Jurkat, Clone E6-1 (cell line): ENCODE measurements at regions not wholly inside any gene's neighbourhood (a gene's known extent, or its start where the extent isn't known, plus 50 kb on each side); places are given as distances from the start of the nearest gene placed in this dataset.
"Not testable (repeated sequence)": the region's sequence is repeated elsewhere in the genome, so short reads cannot be mapped to it uniquely, and the experiment has no call there.

Source experiments
- DNase-seq: peaks from one replicate; pipeline ENCODE4 v3.0.0-alpha.2; 2011; ENCODE audit warnings: low read depth, low spot score
- H3K4me3 ChIP-seq: 2 replicates; pipeline ENCODE4 v1.5.1; 2011; ENCODE audit warnings: mild to moderate bottlenecking, low read length, control low read depth, moderate library complexity

- no peak overlapping the region for H3K4me3 ChIP-seq
- DNase-seq, result no peak
These were observed 171.7 kb downstream of the MAT2B start for GRCh38 chr5:163677092-163677491.

DNA sequence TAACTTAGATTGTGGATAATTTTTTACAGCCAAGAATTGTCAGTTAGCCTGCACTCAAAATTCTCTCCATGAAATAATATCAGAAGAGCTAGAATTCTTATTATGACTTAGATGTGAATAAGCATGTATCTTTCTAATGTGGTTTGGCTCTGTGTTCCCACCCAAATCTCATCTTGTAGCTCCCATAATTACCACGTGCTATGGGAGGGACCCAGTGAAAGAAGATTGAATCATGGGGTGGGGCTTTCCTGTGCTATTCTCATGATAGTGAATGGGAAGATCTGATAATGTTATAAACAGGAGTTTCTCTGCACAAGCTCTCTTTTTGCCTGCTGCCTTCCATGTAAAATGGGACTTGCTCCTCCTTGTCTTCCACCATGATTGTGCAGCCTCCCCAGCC is 176.8 kb downstream of the MAT2B start:
- DNase-seq, result no peak
- no peak overlapping the region for H3K4me3 ChIP-seq

DNA sequence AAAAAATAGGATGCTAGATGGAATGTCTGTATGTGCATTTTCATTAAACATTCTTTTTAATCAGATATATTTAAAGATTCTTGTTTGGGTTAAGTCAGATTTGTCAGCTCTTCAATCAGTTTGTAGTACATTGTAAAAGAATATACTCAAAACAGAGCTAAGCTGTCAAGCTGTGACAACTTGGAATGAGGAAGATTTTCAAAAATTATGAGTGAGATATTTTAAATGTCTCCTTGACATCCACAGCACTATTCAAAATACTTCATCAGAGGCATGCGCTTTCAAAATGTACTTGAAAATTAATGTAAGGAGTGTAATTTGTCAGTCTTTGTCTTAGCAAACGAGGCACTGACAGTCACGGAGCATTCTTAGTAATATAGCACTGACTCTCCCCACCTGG is 182.0 kb downstream of the MAT2B start:
- H3K4me3 ChIP-seq, result no peak overlapping the region
- no peak for DNase-seq

GRCh38 chr5:163692091-163692490 is 186.7 kb downstream of the MAT2B start:
- H3K4me3 ChIP-seq, result no peak overlapping the region
- DNase-seq, result no peak

DNA sequence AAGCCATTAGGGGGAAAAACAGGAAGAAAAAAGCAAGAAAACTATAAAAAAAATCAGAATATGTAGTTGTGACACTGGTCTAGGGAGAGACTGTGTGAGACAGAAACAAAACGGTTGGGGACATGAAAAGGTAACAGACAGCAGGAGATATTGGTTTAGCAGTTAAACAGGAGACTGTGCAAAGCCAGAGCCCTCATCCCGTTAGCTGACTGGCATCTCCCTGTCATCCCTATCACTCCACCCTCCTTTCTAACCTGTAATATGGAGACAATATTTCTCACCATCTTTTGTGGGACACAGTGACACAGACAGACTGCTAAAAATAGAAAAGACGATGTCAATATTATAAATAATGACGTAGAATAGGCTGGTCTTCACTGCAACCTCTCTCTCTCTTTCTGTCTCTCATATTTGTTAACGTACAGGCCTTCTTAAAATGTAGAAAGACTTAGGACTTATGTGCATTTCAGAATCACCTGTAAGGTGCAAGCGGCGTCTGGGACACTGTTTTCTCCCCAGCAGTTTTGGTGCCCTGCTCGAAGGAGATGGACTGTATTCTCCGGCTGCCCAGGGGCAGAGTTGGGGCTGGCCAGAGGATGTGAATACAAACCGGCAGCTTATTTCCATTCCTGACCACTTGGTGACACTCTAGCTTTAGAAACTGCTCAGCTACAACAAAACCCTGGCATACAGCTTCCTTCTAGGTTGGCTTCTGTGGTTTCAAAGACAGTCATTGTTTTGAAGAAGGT is 190.6 kb downstream of the MAT2B start:
- DNase-seq, result peak; percentile 20
- no peak overlapping the region for H3K4me3 ChIP-seq

- DNase-seq, result no peak
- no peak overlapping the region for H3K4me3 ChIP-seq
These were observed 191.1 kb downstream of the MAT2B start for GRCh38 chr5:163696579-163696887.

DNA sequence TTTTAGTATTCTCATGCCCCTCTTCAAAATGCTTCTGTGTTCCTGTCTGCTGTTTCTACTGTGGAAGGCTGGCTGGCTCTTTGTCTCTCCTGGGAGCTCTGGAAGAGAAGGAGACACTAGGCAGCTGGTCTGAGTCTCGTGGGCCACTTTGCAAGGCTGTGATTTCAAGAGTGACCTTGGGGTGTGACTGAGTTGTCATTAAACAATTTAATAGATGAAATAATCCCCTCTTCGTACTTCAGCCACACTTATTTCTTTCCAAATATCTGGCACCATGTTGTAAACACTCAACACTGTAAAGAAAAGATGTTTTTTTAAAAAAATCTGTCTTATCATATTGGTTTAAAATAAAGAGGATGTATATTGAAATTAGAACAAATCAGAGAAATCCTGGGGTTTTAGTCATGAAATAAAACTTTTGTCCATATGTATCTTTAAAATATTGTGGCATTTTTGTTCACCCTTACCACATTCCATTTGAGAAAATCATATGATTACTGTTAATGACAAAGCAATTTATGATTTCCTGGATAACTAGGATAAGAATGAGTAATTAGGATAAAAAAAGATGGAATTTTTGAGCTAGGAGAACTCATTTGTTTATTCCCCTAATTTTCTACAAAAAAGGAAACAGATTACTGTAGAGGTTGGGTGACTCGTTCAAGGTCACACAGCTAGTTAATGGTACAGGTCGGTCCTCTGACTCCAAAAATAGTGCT is 200.8 kb downstream of the MAT2B start:
- no peak for DNase-seq
- H3K4me3 ChIP-seq, result no peak overlapping the region

GRCh38 chr5:163712011-163712410 is 206.6 kb downstream of the MAT2B start:
- no peak overlapping the region for H3K4me3 ChIP-seq
- DNase-seq, result no peak

- no peak overlapping the region for H3K4me3 ChIP-seq
- no peak for DNase-seq
These were observed 212.9 kb downstream of the MAT2B start for GRCh38 chr5:163718272-163718671.

DNA sequence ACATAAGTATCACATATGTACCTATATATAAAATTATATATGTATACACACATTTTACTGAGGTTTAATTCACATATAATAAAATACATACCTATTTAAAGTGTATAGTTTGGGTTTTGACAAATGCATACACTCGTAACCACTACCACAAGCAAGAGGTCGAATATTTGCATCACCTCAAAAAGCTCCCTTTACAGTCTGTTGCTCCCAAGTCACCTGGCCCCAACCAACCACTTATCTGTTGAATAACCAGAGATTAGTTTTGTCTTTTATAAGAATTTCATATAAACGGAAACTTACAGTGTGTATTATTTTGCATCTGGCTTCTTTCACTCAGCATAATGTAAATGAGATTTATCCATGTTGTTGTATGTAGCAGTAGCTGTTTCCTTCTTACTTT is 218.9 kb downstream of the MAT2B start:
- no peak overlapping the region for H3K4me3 ChIP-seq
- DNase-seq, result no peak

- no peak for DNase-seq
These were observed 221.6 kb downstream of the MAT2B start for GRCh38 chr5:163727028-163727427.

DNA sequence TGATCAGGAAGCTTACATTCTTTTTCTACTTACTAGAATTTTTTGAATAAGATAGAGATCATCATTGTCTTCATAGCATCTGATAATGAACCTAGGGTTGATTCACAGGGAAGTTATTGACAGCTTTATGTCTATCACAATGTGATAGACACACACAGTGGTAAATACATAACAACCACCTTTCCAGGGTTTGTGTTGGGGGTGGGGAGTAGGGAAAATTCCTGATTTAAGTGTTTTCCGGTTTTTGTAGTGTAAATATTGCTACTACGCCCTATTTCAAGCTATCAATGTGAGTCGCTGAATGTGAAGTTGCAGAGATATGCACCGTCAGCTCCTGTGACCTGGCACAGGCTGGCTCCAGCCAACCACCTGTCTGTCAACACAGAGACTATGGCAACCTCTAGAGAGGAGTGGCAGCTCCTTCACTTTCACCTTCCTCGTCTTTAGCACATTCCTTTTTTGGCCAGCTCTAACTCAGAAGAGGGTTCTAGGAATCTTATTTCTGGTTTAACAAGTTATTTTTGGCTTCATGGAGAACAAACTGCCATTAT is 224.9 kb downstream of the MAT2B start:
- no peak for DNase-seq
- no peak overlapping the region for H3K4me3 ChIP-seq

More at GRCh38 chr5:163727028-163727427, 221.6 kb downstream of the MAT2B start:
- no peak overlapping the region for H3K4me3 ChIP-seq

DNA sequence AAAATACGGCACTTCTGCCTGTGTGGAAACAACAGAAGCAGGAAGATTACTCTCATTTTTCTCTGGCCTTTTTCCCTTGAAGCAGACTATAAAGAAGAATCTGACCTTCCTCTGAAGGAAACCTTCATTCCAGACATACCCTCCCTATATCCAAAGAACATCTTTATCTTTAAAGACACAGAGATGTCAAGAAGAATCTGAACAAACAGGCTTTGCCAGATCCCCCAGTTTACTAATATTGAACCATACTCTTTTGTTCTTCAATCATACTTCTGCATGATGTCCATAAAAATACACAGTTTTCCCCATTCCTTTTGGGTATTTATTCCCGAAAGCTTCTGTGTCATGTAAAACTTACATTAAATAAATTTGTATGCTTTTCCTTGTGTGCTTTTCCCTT is 225.8 kb downstream of the MAT2B start:
- H3K4me3 ChIP-seq, result no peak overlapping the region
- no peak for DNase-seq

- no peak for DNase-seq
- H3K4me3 ChIP-seq, result no peak overlapping the region
These were observed 229.7 kb downstream of the MAT2B start for GRCh38 chr5:163735069-163735468.

GRCh38 chr5:163747586-163747985 is 242.2 kb downstream of the MAT2B start:
- DNase-seq, result no peak
- no peak overlapping the region for H3K4me3 ChIP-seq

DNA sequence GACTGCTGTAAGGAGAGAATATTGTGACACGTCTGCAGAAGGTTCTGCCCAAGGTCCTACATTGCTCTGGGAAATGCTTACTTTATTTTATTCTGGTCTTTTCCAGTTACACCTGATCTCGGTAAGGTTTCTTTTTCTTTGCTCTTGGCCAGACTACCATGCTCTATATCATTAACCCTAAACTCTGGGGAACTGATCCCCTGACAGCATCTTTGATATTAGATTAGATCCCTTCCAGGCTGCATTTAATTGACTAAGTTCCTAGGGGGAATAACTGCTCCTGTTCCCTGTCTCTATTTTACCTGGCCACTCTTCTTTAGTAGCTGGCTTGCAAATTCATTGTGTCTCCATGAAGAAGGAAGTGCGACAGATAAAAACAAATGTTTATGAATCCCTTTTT is 243.5 kb downstream of the MAT2B start:
- DNase-seq, result no peak
- H3K4me3 ChIP-seq, result no peak overlapping the region

GRCh38 chr5:163750415-163750814 is 245.0 kb downstream of the MAT2B start:
- not testable (repeated sequence) for H3K4me3 ChIP-seq, DNase-seq

DNA sequence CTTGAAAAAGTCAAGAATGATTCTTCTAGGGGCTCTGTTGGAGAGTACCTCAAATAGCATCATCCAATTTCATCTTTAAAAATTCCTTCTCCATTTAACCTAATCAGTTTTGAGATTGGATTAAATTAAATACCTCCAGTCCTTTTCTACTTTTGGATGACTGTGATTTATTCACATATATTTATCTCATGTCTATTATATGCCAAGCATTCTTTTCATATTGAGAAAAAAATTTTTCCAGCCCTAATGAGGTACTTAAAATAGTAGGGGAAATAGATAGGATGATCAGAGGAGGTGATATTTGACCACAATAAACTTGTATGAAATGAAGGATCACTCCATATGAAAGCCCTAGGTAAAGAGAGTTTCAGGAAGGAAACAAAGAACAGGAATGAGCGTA is 250.1 kb downstream of the MAT2B start:
- DNase-seq, result no peak

GRCh38 chr5:163756170-163756569 is 250.8 kb downstream of the MAT2B start:
- DNase-seq, result no peak
- no peak overlapping the region for H3K4me3 ChIP-seq

More for the DNA sequence above, 250.1 kb downstream of the MAT2B start:
- H3K4me3 ChIP-seq, result no peak overlapping the region

- DNase-seq, result no peak
These were observed 251.9 kb downstream of the MAT2B start for GRCh38 chr5:163757344-163757743.

GRCh38 chr5:163758283-163758711 is 252.9 kb downstream of the MAT2B start:
- DNase-seq, result no peak
- no peak overlapping the region for H3K4me3 ChIP-seq

More at GRCh38 chr5:163757344-163757743, 251.9 kb downstream of the MAT2B start:
- H3K4me3 ChIP-seq, result no peak overlapping the region
